ENCODE measurements at regions not wholly inside any gene's neighbourhood (a gene's known extent, or its start where the extent isn't known, plus 50 kb on each side); places are given as distances from the start of the nearest gene placed in this dataset.

DNA sequence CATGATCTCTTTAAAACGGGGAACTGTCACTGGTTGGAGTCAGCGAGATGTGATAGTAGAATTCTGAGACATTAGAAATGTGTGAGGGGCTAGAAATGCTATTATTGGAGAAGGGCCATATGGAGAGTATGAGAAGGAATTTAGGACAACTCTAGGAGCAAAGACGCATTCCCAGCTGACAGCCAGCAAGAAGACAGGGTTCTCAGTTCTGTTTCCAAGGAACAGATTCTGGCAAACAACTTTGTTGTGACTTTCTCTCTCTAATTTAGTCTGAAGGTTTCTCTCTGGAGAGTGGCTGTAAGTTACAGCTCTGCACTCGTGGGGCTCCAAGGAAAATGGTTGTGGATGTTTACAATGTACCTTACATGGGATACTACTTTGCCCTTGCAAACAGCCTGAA lies 876.3 kb downstream of the FAM181B start:
- TF ChIP-seq TAF1 (IDR thresholded peaks at IDR 0.05; ENCODE audit: borderline replicate concordance, low read depth, low read length) = no peak
- no peak for TF ChIP-seq POLR2AphosphoS5 (IDR thresholded peaks at IDR 0.05; ENCODE audit: low read depth, low read length)
- TF ChIP-seq POLR2A (IDR thresholded peaks at IDR 0.05; ENCODE audit: low read depth, low read length) = no peak
- FAIRE-seq = no peak
- DNase-seq (ENCODE audit: insufficient read length) = no peak

DNA sequence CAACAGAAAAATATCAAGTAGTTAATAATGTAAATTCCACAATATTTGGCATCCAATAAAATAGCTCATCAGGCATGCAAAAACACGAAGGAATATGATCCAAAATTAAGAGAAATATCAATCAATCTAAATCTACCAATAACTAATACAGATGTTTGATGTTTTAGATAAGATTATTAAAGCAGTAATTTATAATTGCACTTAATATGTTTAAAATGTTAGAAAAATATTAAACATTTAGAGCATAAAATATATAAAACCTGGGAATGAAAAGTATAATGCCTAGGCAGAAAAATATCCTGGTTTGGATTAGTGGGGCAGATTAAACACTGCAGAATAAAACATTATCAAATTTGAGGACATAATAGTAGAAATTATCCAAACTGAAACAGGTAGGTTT lies 879.9 kb downstream of the FAM181B start:
- FAIRE-seq = no peak
- DNase-seq (ENCODE audit: insufficient read length) = no peak
- TF ChIP-seq TAF1 (IDR thresholded peaks at IDR 0.05; ENCODE audit: borderline replicate concordance, low read depth, low read length) = no peak

DNA sequence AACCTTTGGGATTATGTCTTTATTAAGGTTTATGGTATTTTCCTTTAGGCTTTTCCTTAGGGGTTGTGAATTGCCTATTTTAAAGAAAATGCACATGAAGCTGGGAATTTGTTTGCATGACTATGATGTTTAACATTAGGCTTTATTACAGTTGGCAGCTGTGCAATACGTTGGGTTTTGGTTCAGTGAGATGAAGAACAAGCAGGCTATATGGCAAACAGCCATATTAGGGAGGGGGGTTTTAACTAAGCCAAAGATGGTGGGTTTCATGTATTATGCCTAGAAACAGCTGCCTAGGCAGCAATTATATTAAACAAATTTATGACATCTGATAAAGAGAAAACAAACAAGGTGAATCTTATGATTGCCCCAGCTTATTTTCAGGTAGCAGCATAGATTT lies 880.8 kb downstream of the FAM181B start:
- no peak for TF ChIP-seq POLR2A (IDR thresholded peaks at IDR 0.05; ENCODE audit: low read depth, low read length)
- TF ChIP-seq TAF1 (IDR thresholded peaks at IDR 0.05; ENCODE audit: borderline replicate concordance, low read depth, low read length) = no peak
- no peak for TF ChIP-seq POLR2AphosphoS5 (IDR thresholded peaks at IDR 0.05; ENCODE audit: low read depth, low read length)
- DNase-seq (ENCODE audit: insufficient read length) (no peak), FAIRE-seq (no peak)

DNA sequence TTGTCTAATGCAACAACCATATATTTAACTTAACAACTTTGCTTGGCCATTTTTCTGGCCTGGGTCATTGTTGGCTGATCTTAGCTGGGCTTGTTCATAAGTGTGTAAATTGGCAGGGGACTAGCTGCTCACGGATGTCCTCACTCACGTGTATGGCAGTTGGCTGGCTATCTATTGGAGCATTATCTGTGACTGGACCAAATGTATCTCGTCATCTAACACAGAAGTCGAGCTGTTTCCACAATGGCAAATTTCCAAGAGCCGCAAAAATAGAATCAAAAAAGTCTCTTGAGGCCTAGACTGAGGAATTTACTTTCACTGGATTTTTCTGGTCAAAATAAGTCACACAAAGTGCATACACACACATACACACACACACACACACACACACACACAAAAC lies 893.3 kb downstream of the FAM181B start:
- FAIRE-seq (no peak), DNase-seq (ENCODE audit: insufficient read length) (no peak)
- TF ChIP-seq POLR2A (IDR thresholded peaks at IDR 0.05; ENCODE audit: low read depth, low read length) (no peak), POLR2AphosphoS5 (IDR thresholded peaks at IDR 0.05; ENCODE audit: low read depth, low read length) (no peak), TAF1 (IDR thresholded peaks at IDR 0.05; ENCODE audit: borderline replicate concordance, low read depth, low read length) (no peak)

DNA sequence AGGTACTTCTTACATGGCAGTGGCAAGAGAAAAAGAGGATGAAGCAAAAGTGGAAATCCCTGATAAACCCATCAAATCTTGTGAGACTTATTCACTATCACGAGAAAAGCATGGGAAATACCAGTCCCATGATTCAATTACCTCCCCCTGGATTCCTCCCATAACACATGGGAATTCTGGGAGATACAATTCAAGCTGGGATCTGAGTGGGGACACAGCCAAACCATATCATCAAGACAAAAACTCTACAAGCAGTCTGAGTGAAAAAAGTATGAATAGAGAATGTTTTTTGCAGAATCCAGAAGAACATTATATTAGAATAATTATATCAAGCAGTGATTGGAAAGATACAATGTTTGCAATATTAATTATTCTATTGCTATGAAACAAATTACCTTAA lies 893.7 kb downstream of the FAM181B start:
- TF ChIP-seq TAF1 (IDR thresholded peaks at IDR 0.05; ENCODE audit: borderline replicate concordance, low read depth, low read length) = no peak
- TF ChIP-seq POLR2A (IDR thresholded peaks at IDR 0.05; ENCODE audit: low read depth, low read length) = no peak
- TF ChIP-seq POLR2AphosphoS5 (IDR thresholded peaks at IDR 0.05; ENCODE audit: low read depth, low read length) = no peak
- DNase-seq (ENCODE audit: insufficient read length) = no peak
- FAIRE-seq = no peak

DNA sequence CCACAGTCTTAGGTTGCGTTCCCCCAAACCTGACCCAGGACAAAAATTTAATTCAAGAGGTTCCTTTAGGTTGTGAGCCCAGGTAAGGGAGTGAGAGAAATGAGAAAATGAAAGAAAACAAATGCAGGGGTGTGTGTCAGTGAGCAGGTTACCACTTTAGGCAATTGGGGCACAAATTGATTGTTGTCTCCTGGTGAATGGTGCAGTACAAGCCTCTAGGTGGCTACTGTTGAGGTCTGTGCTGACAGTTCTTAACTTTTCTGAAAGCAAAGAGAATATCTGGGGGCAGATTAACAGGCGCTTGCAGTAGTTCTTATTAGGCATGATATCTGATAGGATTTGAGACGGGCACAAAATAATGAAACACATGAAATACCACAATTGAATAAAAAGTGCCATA lies 894.6 kb downstream of the FAM181B start:
- TF ChIP-seq POLR2AphosphoS5 (IDR thresholded peaks at IDR 0.05; ENCODE audit: low read depth, low read length) (no peak), TAF1 (IDR thresholded peaks at IDR 0.05; ENCODE audit: borderline replicate concordance, low read depth, low read length) (no peak), POLR2A (IDR thresholded peaks at IDR 0.05; ENCODE audit: low read depth, low read length) (no peak)
- no peak for DNase-seq (ENCODE audit: insufficient read length)
- no peak for FAIRE-seq

DNA sequence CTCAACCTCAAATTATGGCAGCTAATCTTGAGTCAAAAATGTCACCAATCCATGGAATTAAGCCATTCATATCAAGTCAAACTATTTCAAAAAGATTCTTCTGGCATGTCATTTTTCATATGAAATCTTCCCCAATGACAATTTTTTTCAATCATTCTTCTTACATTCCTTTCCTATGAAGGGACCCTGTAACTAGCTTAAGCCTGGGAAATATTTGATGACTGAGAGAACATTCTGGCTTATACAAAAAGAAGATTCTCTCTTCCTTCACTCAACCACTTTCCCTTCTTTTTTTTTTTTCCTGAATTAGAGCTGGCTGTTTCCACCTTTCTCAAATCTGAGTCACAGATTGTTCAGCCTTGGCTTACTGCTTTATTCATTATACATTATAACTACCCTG lies 903.7 kb downstream of the FAM181B start:
- no peak for FAIRE-seq
- no peak for TF ChIP-seq POLR2AphosphoS5 (IDR thresholded peaks at IDR 0.05; ENCODE audit: low read depth, low read length)
- no peak for TF ChIP-seq POLR2A (IDR thresholded peaks at IDR 0.05; ENCODE audit: low read depth, low read length)
- TF ChIP-seq TAF1 (IDR thresholded peaks at IDR 0.05; ENCODE audit: borderline replicate concordance, low read depth, low read length) = no peak
- no peak for DNase-seq (ENCODE audit: insufficient read length)

DNA sequence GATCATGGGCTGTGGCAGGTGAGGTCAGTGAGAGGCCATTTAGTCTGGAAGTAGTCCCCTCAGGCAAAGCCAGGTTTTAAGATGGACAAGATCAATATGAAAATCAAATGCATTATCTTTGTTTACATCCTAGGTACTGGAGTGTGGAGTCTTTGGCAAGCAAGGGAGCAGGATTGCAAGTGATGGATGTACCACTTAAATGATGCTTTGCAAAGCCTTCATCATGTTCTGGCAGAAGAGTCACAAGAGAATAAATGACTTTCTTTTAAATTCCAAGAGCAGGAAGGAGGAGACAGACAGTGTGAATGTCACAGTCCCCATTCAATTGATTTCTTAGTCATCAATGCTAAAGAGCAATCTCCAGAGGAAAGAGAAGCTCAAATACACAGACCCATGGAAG lies 908.3 kb downstream of the FAM181B start:
- FAIRE-seq (no peak), DNase-seq (ENCODE audit: insufficient read length) (no peak)
- TF ChIP-seq POLR2A (IDR thresholded peaks at IDR 0.05; ENCODE audit: low read depth, low read length) = no peak

DNA sequence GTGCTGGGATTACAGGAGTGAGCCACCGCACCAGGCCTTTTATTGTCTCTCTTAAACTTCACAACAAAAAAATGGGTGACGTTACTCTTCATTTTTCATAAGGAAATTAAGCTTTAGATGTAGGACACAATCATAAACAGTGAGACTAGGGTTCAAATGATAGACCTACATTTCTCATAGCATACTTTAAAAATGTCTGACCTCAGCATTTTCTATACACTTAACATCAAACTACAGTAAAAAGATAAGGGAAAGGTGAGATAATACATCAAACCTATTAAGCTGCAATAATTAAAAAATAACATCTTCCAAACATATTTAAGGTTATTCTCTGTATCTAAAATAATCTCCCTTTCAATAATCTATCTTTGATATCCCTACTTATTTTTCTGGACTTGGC lies 914.2 kb downstream of the FAM181B start:
- DNase-seq (ENCODE audit: insufficient read length) (no peak), FAIRE-seq (no peak)
- TF ChIP-seq POLR2AphosphoS5 (IDR thresholded peaks at IDR 0.05; ENCODE audit: low read depth, low read length) (no peak), POLR2A (IDR thresholded peaks at IDR 0.05; ENCODE audit: low read depth, low read length) (no peak), TAF1 (IDR thresholded peaks at IDR 0.05; ENCODE audit: borderline replicate concordance, low read depth, low read length) (no peak)

DNA sequence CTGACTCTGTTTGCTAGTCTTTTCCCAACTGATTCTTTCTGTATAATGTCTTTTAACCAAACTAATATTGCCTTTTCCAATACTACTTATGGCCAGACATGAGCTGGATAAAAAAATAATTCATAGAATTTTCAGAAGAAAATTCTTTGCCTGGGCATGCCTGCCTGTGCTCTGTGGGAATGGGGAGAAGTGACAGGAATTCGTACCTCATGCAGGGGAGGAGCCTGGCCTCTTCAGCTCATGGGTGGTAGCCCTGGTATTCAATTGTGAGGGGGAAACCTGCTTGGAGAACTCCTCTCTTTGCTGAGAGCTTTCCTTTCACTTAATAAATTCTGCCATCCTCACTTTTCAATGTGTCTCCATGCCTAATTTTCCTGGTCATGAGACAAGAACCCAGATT lies 928.8 kb downstream of the FAM181B start:
- no peak for TF ChIP-seq POLR2A (IDR thresholded peaks at IDR 0.05; ENCODE audit: low read depth, low read length)
- TF ChIP-seq POLR2AphosphoS5 (IDR thresholded peaks at IDR 0.05; ENCODE audit: low read depth, low read length) = no peak
- TF ChIP-seq TAF1 (IDR thresholded peaks at IDR 0.05; ENCODE audit: borderline replicate concordance, low read depth, low read length) = no peak
- DNase-seq (ENCODE audit: insufficient read length) (no peak), FAIRE-seq (no peak)

DNA sequence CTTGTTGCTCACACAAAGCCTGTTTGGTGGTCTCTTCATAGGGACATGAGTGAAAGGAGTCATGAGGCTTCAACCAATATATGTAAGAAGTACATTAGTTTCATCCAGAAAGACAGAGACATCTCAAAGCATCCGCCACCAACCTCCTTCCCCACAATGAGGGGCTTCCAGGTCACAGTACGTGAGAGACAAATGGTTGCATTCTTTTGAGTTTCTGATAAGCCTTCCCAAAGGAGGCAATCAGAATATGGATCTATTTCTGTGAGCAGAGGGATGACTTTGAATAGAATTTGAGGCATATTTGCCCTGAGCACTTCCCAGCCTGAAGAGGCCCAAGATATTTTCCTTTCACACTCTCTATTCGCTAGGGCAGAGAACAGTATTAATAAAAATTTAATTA lies 931.1 kb downstream of the FAM181B start:
- no peak for FAIRE-seq

DNA sequence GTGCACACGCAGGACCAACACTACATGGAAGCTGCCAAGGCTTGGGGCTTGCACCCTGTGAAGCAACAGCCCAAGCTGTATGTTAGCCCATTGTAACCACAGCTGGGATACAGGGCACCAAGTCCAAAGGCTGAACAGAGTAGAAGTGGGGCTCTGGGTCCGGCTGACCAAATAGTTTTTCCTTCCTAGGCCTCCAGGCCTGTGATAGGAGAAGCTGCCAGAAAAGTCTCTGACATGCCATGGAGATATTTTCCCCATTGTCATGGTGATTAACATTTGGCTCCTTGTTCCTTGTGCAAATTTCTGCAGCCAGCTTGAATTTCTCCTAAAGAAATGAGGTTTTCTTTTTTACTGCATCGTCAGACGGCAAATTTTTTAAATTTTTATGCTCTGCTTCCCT lies 941.2 kb downstream of the FAM181B start:
- TF ChIP-seq TAF1 (IDR thresholded peaks at IDR 0.05; ENCODE audit: borderline replicate concordance, low read depth, low read length) (no peak), POLR2AphosphoS5 (IDR thresholded peaks at IDR 0.05; ENCODE audit: low read depth, low read length) (no peak), POLR2A (IDR thresholded peaks at IDR 0.05; ENCODE audit: low read depth, low read length) (no peak)
- DNase-seq (ENCODE audit: insufficient read length) = no peak
- no peak for FAIRE-seq

More for the DNA sequence above, 931.1 kb downstream of the FAM181B start:
- DNase-seq (ENCODE audit: insufficient read length) = no peak
- no peak for TF ChIP-seq POLR2AphosphoS5 (IDR thresholded peaks at IDR 0.05; ENCODE audit: low read depth, low read length)
- no peak for TF ChIP-seq TAF1 (IDR thresholded peaks at IDR 0.05; ENCODE audit: borderline replicate concordance, low read depth, low read length)
- TF ChIP-seq POLR2A (IDR thresholded peaks at IDR 0.05; ENCODE audit: low read depth, low read length) = no peak

DNA sequence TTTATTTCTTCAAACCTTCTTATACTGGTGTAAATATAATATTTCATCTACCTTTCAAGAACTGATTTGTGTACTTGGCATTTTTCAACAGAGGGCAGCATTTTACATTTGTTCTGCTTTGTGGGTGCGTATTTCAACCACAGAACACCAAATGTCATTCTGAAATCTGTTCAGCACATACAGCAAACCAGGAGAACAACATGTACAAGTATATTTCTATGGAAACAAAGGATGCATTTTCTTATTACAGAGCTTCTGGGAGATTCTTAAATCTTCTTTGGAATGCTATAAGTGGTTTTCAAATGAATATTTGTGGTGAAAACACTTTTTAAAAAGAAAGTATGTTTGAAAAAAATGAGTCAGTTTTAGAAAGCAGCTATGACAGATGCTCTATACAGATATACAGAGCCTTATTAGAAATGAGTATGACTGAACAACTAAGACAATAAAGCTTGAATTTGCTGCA lies 946.0 kb downstream of the FAM181B start:
- DNase-seq (ENCODE audit: insufficient read length) (no peak), FAIRE-seq (no peak)
- TF ChIP-seq TAF1 (IDR thresholded peaks at IDR 0.05; ENCODE audit: borderline replicate concordance, low read depth, low read length) (no peak), POLR2A (IDR thresholded peaks at IDR 0.05; ENCODE audit: low read depth, low read length) (no peak), POLR2AphosphoS5 (IDR thresholded peaks at IDR 0.05; ENCODE audit: low read depth, low read length) (no peak)

All from GM12892 (cell line).